ENCODE measurements at regions not wholly inside any gene's neighbourhood (a gene's known extent, or its start where the extent isn't known, plus 50 kb on each side); places are given as distances from the start of the nearest gene placed in this dataset.
"Not testable (repeated sequence)": the region's sequence is repeated elsewhere in the genome, so short reads cannot be mapped to it uniquely, and the experiment has no call there.

GRCh38 chr2:131590896-131591295, 63.2 kb downstream of the CCDC74A start:
- no peaks in the 10 kb centered on the region for H3K36me3 ChIP-seq (ENCODE audit: low read depth, missing control alignments)
- 89% methylated on average over 38 to 39 of the region's 39 CpGs for WGBS, 2 donors
- no peak for DNase-seq
- H3K27ac ChIP-seq: no peak overlapping the region
- H3K27me3 ChIP-seq: no peaks in the 10 kb centered on the region
- H3K9me3 ChIP-seq: no peaks in the 10 kb centered on the region
- no peak overlapping the region for H3K4me3 ChIP-seq
- no peaks in the 10 kb centered on the region for H3K4me1 ChIP-seq
- TF ChIP-seq POLR2A (IDR thresholded peaks at IDR 0.05) (no peak), CTCF (IDR thresholded peaks at IDR 0.05) (no peak)
- intact Hi-C loops (cut with DNase I; ENCODE audit: low total_unique reads): no loop called here

DNA sequence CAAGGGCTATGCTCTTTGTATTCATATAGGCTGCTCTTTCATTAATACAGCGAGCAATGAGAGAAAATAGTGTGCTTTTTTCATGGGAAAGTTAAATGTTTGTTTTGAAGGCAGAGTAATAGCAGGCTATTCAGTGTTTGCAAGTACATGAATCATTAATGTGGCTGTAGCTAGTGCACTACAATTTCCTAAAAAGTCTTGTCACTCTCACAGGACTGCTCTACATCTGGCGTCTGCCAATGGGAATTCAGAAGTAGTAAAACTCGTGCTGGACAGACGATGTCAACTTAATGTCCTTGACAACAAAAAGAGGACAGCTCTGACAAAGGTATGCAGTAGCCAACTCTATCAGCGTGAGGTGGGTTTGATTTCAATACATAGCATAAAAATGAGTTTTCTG, 68.9 kb downstream of the CCDC74A start:
- H3K36me3 ChIP-seq (ENCODE audit: low read depth, missing control alignments); H3K4me1 ChIP-seq; H3K9me3 ChIP-seq; H3K27me3 ChIP-seq; H3K27ac ChIP-seq; DNase-seq; intact Hi-C loops (cut with DNase I; ENCODE audit: low total_unique reads); H3K4me3 ChIP-seq: not testable (repeated sequence)
- 66 to 67% methylated on average over 4 to 5 of the region's 5 CpGs for WGBS, 2 donors

GRCh38 chr2:131602444-131602843, 74.8 kb downstream of the CCDC74A start:
- intact Hi-C loops (cut with DNase I; ENCODE audit: low total_unique reads); H3K4me3 ChIP-seq; H3K27me3 ChIP-seq; H3K9me3 ChIP-seq; H3K36me3 ChIP-seq (ENCODE audit: low read depth, missing control alignments); H3K4me1 ChIP-seq; H3K27ac ChIP-seq; DNase-seq: not testable (repeated sequence)
- WGBS, 2 donors: 79 to 90% methylated on average over 3 to 5 of the region's 5 CpGs

DNA sequence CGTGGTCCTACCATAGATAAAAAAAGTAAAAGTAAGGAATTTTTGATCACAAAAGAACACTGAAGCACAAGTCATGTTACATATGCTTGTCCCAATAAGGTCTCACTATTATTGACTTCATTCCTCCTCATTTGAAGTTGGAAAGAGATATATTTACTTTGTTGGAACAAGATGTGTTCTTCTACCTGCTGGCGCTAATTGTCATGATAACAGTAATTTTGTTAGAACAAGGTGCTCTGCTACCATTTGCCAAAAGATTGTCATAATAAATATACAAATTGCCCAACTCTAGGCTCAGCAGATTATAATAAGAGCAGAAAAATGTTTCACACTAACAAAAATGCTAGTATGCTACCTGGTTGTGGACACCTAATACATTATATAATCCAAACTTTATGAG, 77.0 kb downstream of the CCDC74A start:
- not testable (repeated sequence) for H3K27ac ChIP-seq, DNase-seq

DNA sequence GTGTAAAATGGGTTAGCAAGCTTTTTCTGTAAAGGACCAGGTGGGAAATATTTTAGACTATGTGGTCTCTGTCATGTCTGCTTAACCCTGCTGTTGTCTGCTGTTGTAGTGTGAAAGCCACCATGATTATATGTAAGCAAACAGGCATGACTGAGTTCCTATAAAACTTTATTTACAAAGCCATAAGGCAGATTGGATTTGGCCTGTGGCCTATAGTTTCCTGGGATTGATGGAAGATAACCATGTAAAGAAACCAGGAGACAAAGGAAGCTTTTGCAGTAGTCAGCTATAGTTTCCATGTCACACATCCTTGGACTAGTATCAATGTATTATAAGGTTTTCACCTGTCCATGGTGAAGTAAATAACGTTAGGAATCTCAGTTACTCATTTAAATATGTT, 78.7 kb downstream of the CCDC74A start:
- H3K36me3 ChIP-seq (ENCODE audit: low read depth, missing control alignments); H3K9me3 ChIP-seq; DNase-seq; H3K4me3 ChIP-seq; H3K4me1 ChIP-seq; H3K27ac ChIP-seq; H3K27me3 ChIP-seq; intact Hi-C loops (cut with DNase I; ENCODE audit: low total_unique reads): not testable (repeated sequence)
- WGBS, 2 donors: 61 to 71% methylated on average over 1 of the region's 1 CpG

More for the DNA sequence above, 77.0 kb downstream of the CCDC74A start:
- intact Hi-C loops (cut with DNase I; ENCODE audit: low total_unique reads); H3K36me3 ChIP-seq (ENCODE audit: low read depth, missing control alignments); H3K4me1 ChIP-seq; H3K27me3 ChIP-seq; H3K4me3 ChIP-seq; H3K9me3 ChIP-seq: not testable (repeated sequence)
- WGBS, 2 donors: 89 to 90% methylated on average over 2 of the region's 2 CpGs

- DNase-seq: not testable (repeated sequence)
Measured at GRCh38 chr2:131607056-131607455, 79.4 kb downstream of the CCDC74A start.

DNA sequence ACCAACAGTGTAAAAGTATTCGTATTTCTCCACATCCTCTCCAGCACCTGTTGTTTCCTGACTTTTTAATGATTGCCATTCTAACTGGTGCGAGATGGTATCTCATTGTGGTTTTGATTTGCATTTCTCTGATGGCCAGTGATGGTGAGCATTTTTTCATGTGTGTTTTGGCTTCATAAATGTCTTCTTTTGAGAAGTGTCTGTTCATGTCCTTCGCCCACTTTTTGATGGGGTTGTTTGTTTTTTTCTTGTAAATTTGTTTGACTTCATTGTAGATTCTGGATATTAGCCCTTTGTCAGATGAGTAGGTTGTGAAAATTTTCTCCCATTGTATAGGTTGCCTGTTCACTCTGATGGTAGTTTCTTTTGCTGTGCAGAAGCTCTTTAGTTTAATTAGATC, 86.9 kb downstream of the CCDC74A start:
- H3K36me3 ChIP-seq (ENCODE audit: low read depth, missing control alignments); H3K27ac ChIP-seq; H3K27me3 ChIP-seq; DNase-seq; H3K4me1 ChIP-seq; H3K9me3 ChIP-seq; intact Hi-C loops (cut with DNase I; ENCODE audit: low total_unique reads); H3K4me3 ChIP-seq: not testable (repeated sequence)
- WGBS, 2 donors: 83 to 92% methylated on average over 3 of the region's 3 CpGs

More at GRCh38 chr2:131607056-131607455, 79.4 kb downstream of the CCDC74A start:
- intact Hi-C loops (cut with DNase I; ENCODE audit: low total_unique reads); H3K27me3 ChIP-seq; H3K27ac ChIP-seq; H3K36me3 ChIP-seq (ENCODE audit: low read depth, missing control alignments); H3K4me1 ChIP-seq; H3K4me3 ChIP-seq; H3K9me3 ChIP-seq: not testable (repeated sequence)
- 56 to 74% methylated on average over 5 of the region's 5 CpGs for WGBS, 2 donors

GRCh38 chr2:131618320-131618719, 90.6 kb downstream of the CCDC74A start:
- H3K9me3 ChIP-seq; H3K27me3 ChIP-seq; H3K36me3 ChIP-seq (ENCODE audit: low read depth, missing control alignments); H3K4me1 ChIP-seq; DNase-seq; H3K27ac ChIP-seq; intact Hi-C loops (cut with DNase I; ENCODE audit: low total_unique reads); H3K4me3 ChIP-seq: not testable (repeated sequence)
- WGBS, 2 donors: 90 to 91% methylated on average over 3 of the region's 3 CpGs

- H3K4me1 ChIP-seq; intact Hi-C loops (cut with DNase I; ENCODE audit: low total_unique reads); H3K27me3 ChIP-seq; DNase-seq; H3K9me3 ChIP-seq; H3K36me3 ChIP-seq (ENCODE audit: low read depth, missing control alignments); H3K4me3 ChIP-seq; H3K27ac ChIP-seq: not testable (repeated sequence)
- 98% methylated on average over 2 of the region's 2 CpGs for WGBS, 2 donors
Measured at GRCh38 chr2:131622874-131623273, 95.2 kb downstream of the CCDC74A start.

DNA sequence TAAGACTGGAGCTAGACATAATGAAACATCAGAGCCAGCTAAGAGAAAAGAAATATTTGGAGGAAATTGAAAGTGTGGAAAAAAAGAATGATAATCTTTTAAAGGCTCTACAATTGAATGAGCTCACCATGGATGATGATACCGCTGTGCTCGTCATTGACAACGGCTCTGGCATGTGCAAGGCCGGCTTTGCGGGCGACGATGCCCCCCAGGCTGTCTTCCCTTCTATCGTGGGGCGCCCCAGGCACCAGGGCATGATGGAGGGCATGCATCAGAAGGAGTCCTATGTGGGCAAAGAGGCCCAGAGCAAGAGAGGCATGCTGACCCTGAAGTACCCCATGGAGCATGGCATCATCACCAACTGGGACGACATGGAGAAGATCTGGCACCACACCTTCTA, 98.3 kb downstream of the CCDC74A start:
- DNase-seq; H3K36me3 ChIP-seq (ENCODE audit: low read depth, missing control alignments); H3K4me3 ChIP-seq; H3K27me3 ChIP-seq; H3K9me3 ChIP-seq; intact Hi-C loops (cut with DNase I; ENCODE audit: low total_unique reads); H3K4me1 ChIP-seq; H3K27ac ChIP-seq: not testable (repeated sequence)
- WGBS, 2 donors: 95 to 96% methylated on average over 6 to 10 of the region's 10 CpGs

- H3K9me3 ChIP-seq; intact Hi-C loops (cut with DNase I; ENCODE audit: low total_unique reads): not testable (repeated sequence)
- 88% methylated on average over 19 of the region's 19 CpGs; no CpG with 5 or more reads in 1 of the 2 donors for WGBS, 2 donors
Measured at GRCh38 chr2:131626565-131626964, 98.9 kb downstream of the CCDC74A start.

GRCh38 chr2:131627777-131628176, 100.1 kb downstream of the CCDC74A start:
- WGBS, 2 donors: 59 to 83% methylated on average over 2 of the region's 2 CpGs

More at GRCh38 chr2:131626565-131626964, 98.9 kb downstream of the CCDC74A start:
- not testable (repeated sequence) for H3K27ac ChIP-seq; H3K4me3 ChIP-seq; H3K36me3 ChIP-seq (ENCODE audit: low read depth, missing control alignments); H3K4me1 ChIP-seq; DNase-seq; H3K27me3 ChIP-seq

More at GRCh38 chr2:131627777-131628176, 100.1 kb downstream of the CCDC74A start:
- intact Hi-C loops (cut with DNase I; ENCODE audit: low total_unique reads); H3K36me3 ChIP-seq (ENCODE audit: low read depth, missing control alignments); H3K4me3 ChIP-seq; DNase-seq; H3K9me3 ChIP-seq; H3K4me1 ChIP-seq; H3K27me3 ChIP-seq; H3K27ac ChIP-seq: not testable (repeated sequence)

Data from testis (tissue), 2 donors.